Uterus (tissue), 3 donors: ENCODE measurements at regions not wholly inside any gene's neighbourhood (a gene's known extent, or its start where the extent isn't known, plus 50 kb on each side); places are given as distances from the start of the nearest gene placed in this dataset.

Source experiments
- DNase-seq, 2 donors: peaks; one replicate each; pipeline ENCODE4 v3.0.0-alpha.2; 2019 to 2020
- H3K27ac ChIP-seq, 2 donors: fragments of 200-600 bp; sonication (generic); 1 replicate in 1 of 2; 2 replicates in 1 of 2; pipeline ENCODE4 v1.5.1; 2016 to 2018
- H3K27me3 ChIP-seq, 2 donors: fragments of 200-600 bp; sonication (generic); one replicate each; pipeline ENCODE4 v1.5.1; 2018 to 2019; ENCODE audit warnings: control low read depth in 1 of 2
- H3K36me3 ChIP-seq, 2 donors: fragments of 200-600 bp; sonication (generic); one replicate each; pipeline ENCODE4 v1.5.1; 2019; ENCODE audit warnings: control low read depth in 1 of 2
- H3K4me1 ChIP-seq, 2 donors: fragments of 200-600 bp; sonication (generic); one replicate each; pipeline ENCODE4 v1.5.1; 2018 to 2019; ENCODE audit warnings: control low read depth in 1 of 2
- H3K4me3 ChIP-seq, 2 donors: fragments of 200-600 bp; sonication (generic); 1 replicate in 1 of 2; 2 replicates in 1 of 2; pipeline ENCODE4 v1.5.1; 2018 to 2019; ENCODE audit warnings: mild to moderate bottlenecking in 1 of 2
- H3K9me3 ChIP-seq, 2 donors: fragments of 200-600 bp; sonication (generic); one replicate each; pipeline ENCODE4 v1.5.1; 2019; ENCODE audit warnings: control low read depth in 1 of 2
- POLR2A ChIP-seq, 2 donors: fragments of 450-650 bp; IDR thresholded peaks; one replicate each; pipeline ENCODE4 v1.6.1; 2016; ENCODE audit warnings: antibody characterized with exemption in 2 of 2, mild to moderate bottlenecking in 1 of 2, moderate library complexity in 1 of 2
- intact Hi-C: fragments of 100-400 bp; cut with DNase I; formaldehyde crosslinking; loops from one replicate; pipeline ENCODE4 v1.15.1; 2023; ENCODE audit warnings: low total_unique reads
- TF ChIP-seq, protein P1 (sequence below), 4 experiments: fragments of 200-600 bp in 2 of 4; fragments of 450-650 bp in 2 of 4; sonication (generic) in 2 of 4; IDR thresholded peaks; one replicate each; pipeline ENCODE4 v1.5.1; 2016 to 2019; ENCODE audit warnings: antibody characterized with exemption in 4 of 4, mild to moderate bottlenecking in 2 of 4, moderate library complexity in 1 of 4
- donor health status: DM: yes; HTN: yes; CAD: no.

DNA sequence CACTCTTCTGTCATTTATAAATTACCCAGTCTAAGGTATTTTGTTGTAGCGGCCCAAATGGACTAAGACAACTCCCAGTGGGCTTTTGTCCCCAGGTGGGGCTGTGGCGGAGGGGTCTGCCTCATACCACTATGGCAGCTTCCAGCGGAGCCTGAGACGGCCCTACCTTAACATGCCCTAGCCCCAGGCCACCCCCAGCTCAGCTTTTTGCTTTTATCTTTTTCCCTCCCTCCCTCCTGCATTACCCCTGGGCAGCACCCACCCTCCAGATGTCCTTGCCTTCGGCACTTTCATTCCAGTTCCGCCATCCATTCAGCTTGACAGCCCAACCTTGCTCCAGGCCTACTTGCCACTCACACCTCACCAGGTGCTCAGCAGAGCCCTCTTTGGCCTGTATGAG is 307.3 kb downstream of the PTPRU start:
- H3K9me3 ChIP-seq, result no peaks in the 10 kb centered on the region
- intact Hi-C loops, result no loop called here
- TF ChIP-seq, protein P1, sequence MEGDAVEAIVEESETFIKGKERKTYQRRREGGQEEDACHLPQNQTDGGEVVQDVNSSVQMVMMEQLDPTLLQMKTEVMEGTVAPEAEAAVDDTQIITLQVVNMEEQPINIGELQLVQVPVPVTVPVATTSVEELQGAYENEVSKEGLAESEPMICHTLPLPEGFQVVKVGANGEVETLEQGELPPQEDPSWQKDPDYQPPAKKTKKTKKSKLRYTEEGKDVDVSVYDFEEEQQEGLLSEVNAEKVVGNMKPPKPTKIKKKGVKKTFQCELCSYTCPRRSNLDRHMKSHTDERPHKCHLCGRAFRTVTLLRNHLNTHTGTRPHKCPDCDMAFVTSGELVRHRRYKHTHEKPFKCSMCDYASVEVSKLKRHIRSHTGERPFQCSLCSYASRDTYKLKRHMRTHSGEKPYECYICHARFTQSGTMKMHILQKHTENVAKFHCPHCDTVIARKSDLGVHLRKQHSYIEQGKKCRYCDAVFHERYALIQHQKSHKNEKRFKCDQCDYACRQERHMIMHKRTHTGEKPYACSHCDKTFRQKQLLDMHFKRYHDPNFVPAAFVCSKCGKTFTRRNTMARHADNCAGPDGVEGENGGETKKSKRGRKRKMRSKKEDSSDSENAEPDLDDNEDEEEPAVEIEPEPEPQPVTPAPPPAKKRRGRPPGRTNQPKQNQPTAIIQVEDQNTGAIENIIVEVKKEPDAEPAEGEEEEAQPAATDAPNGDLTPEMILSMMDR (IDR thresholded peaks at IDR 0.05), result no peak
- TF ChIP-seq POLR2A (IDR thresholded peaks at IDR 0.05), result no peak

DNA sequence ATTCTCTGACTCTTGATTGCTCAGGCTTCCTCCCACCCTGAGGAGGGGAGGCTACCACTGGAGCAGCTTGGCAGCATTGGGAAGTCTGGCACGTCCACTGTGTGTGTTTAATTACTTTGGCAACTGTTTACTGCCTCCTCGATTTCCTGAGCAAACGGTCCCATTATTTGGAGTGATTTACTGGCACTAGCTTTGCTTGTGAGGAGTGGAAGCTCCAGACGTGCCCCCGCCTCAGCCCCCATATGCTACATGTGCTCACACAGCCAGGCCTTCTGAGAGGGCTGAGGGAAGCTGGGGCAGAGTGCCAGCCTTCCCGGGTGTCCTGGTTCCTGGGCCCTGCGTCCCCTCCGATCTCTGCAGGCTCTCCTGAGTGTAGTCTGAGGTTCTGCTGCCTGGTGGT is 306.2 kb downstream of the PTPRU start:
- no peak for DNase-seq
- no peaks in the 10 kb centered on the region for H3K9me3 ChIP-seq

More for the DNA sequence above, 307.3 kb downstream of the PTPRU start:
- DNase-seq, result no peak
- Histone ChIP-seq H3K4me1 (peaks cover 0 to 4% of the 10 kb centered on the region in 2 donors), H3K27ac (no peak overlapping the region), H3K36me3 (no peaks in the 10 kb centered on the region), H3K4me3 (no peak overlapping the region), H3K27me3 (no peaks in the 10 kb centered on the region)

DNA sequence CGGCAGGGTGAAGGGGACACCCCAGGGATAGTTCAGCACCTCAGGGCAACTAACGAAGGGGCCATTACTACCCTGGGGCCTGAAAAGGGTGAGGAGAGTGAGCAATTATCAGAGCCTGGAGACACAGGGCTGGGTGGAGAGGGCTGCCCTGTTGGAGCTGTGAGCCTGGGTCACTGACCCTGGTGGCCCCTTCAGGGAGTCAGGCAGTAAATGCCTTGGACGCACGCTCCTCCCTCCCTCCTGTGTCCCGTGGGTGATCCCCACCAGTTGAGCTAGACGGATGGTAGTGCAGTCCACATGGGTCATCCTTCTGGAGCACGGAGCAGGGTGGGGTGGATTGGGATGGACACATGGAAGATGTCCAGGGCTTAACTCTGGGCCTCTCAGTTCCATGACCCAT is 305.3 kb downstream of the PTPRU start:
- intact Hi-C loops, result no loop called here
- H3K27ac ChIP-seq, result no peak overlapping the region
- H3K36me3 ChIP-seq, result no peaks in the 10 kb centered on the region
- TF ChIP-seq POLR2A (IDR thresholded peaks at IDR 0.05), result no peak
- TF ChIP-seq, protein P1 (IDR thresholded peaks at IDR 0.05), result no peak
- H3K9me3 ChIP-seq, result no peaks in the 10 kb centered on the region
- H3K4me3 ChIP-seq, result no peak overlapping the region
- H3K27me3 ChIP-seq, result no peaks in the 10 kb centered on the region
- peaks cover 0 to 4% of the 10 kb centered on the region in 2 donors for H3K4me1 ChIP-seq
- no peak for DNase-seq

More for the DNA sequence above, 306.2 kb downstream of the PTPRU start:
- peaks cover 0 to 4% of the 10 kb centered on the region in 2 donors for H3K4me1 ChIP-seq
- intact Hi-C loops, result no loop called here
- H3K27me3 ChIP-seq, result no peaks in the 10 kb centered on the region
- no peaks in the 10 kb centered on the region for H3K36me3 ChIP-seq
- no peak overlapping the region for H3K4me3 ChIP-seq
- no peak overlapping the region for H3K27ac ChIP-seq
- TF ChIP-seq, protein P1 (IDR thresholded peaks at IDR 0.05), result no peak
- no peak for TF ChIP-seq POLR2A (IDR thresholded peaks at IDR 0.05)

DNA sequence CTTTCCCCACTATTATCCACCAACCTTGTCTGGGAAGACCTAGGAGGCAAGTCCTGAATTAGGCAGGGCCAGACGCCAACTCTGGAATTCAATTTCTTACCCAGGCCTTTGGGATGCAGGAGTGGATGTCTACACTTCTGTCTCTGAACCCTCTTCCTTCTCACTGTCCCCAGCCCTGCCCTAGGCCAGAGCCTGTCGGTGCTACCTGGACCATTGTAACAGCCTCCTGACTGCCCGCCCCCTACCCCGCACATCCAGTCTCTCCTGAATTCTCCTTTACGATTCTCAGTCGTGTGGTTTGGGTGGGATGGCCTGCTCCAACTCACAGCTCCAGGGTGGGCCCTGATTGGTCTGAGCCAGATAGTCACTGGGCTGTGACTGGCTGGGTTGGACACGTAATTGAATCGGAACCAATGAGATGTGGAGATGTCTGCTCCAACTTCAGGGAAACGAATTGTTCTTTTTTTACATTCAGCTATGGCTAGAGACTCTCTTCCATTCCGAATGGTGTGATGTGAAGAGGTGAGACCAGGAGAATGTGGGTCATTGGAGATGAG is 304.6 kb downstream of the PTPRU start:
- H3K4me1 ChIP-seq, result peaks cover 0 to 4% of the 10 kb centered on the region in 2 donors
- no peaks in the 10 kb centered on the region for H3K36me3 ChIP-seq
- no peak for DNase-seq
- H3K9me3 ChIP-seq, result no peaks in the 10 kb centered on the region
- intact Hi-C loops, result no loop called here
- H3K4me3 ChIP-seq, result no peak overlapping the region
- TF ChIP-seq, protein P1 (IDR thresholded peaks at IDR 0.05), result no peak
- TF ChIP-seq POLR2A (IDR thresholded peaks at IDR 0.05), result no peak
- no peaks in the 10 kb centered on the region for H3K27me3 ChIP-seq
- no peak overlapping the region for H3K27ac ChIP-seq

DNA sequence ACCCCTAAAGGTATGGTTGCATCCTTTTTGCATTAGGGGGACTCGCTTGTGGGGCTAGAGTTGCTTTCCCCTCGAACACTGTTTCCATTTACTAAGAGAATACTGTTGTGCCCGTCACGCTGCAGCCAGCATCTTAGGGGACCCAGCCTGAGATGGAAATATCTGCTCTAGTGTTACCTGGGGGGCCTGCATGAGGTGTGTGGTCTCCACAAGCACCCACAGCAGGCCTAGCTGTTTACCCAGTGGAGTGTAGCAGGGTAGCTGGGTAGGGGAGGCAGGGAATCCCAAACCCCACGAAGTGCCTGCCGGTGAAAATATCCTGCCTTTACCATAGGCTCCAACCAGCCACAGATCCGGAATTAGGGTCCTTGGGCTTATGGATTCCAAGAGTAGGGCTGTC is 303.6 kb downstream of the PTPRU start:
- intact Hi-C loops, result no loop called here
- Histone ChIP-seq H3K9me3 (no peaks in the 10 kb centered on the region), H3K36me3 (no peaks in the 10 kb centered on the region), H3K4me3 (no peak overlapping the region), H3K4me1 (peaks cover 0 to 4% of the 10 kb centered on the region in 2 donors), H3K27ac (no peak overlapping the region), H3K27me3 (no peaks in the 10 kb centered on the region)
- DNase-seq, result no peak
- no peak for TF ChIP-seq POLR2A (IDR thresholded peaks at IDR 0.05)
- TF ChIP-seq, protein P1 (IDR thresholded peaks at IDR 0.05), result no peak
